Activated T-helper 2 cell treated with anti-CD3 and anti-CD28 coated beads, Interferon-gamma antibody, Interleukin-2, Interleukin-4, amounts not matched to agents 10 μg/mL and 5 μg/mL and 100 μg/mL, durations not matched to agents 14 hours and 24 hours and 36 hours (primary cell): ENCODE measurements at regions not wholly inside any gene's neighbourhood (a gene's known extent, or its start where the extent isn't known, plus 50 kb on each side); places are given as distances from the start of the nearest gene placed in this dataset.
"Not testable (repeated sequence)": the region's sequence is repeated elsewhere in the genome, so short reads cannot be mapped to it uniquely, and the experiment has no call there.

ENCODE experiments used
- DNase-seq: peaks from one replicate; pipeline ENCODE4 v3.0.0; 2021; ENCODE audit warnings: low spot score
- H3K27ac Mint-ChIP-seq: one replicate; pipeline ENCODE4 v1.8.0; 2021; ENCODE audit warnings: mixed read lengths
- H3K27me3 Mint-ChIP-seq: one replicate; pipeline ENCODE4 v1.8.0; 2021; ENCODE audit warnings: low read depth, mixed read lengths
- H3K36me3 Mint-ChIP-seq: one replicate; pipeline ENCODE4 v1.8.0; 2021; ENCODE audit warnings: low read depth, mixed read lengths
- H3K4me1 Mint-ChIP-seq: one replicate; pipeline ENCODE4 v1.8.0; 2021; ENCODE audit warnings: low read depth, mixed read lengths
- H3K4me3 Mint-ChIP-seq: one replicate; pipeline ENCODE4 v1.8.0; 2021; ENCODE audit warnings: low read depth, mild to moderate bottlenecking, moderate library complexity, mixed read lengths
- H3K9me3 Mint-ChIP-seq: one replicate; pipeline ENCODE4 v1.8.0; 2021; ENCODE audit warnings: mixed read lengths
- intact Hi-C: fragments of 100-400 bp; cut with micrococcal nuclease; formaldehyde crosslinking; loops from one replicate; pipeline ENCODE4 v1.15.1; 2023

DNA sequence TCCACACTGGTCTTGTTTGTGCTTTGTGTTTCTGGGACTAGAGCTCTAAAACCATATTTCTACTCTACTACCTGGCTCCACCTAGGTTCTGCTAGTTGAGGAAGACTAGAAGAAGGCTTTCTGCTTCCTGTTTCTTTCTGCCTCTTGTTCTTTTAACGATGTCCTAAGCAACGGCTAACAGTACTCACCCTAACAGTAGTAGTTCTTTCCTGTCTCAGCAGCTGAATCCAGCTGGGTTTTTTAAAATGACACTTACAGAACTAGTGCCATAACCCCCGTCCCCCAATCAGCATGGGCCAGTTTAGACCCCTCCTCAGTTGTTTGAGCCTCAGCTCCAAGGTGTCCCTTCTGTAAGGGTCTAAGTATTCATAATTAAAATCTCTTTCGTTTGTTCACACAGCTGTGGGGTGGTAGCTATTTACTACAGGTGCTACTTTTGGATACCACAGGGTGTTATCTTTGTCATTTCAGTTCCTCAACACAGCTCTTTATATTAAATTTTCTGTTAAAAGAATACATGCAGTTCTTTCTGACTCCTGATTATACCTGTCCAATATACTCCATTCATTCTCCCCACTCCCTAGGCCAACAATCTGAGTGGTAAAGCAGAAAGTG is 790.2 kb downstream of the DHX35 start:
- no peaks in the 10 kb centered on the region for H3K36me3 Mint-ChIP-seq
- intact Hi-C loops: no loop called here

DNA sequence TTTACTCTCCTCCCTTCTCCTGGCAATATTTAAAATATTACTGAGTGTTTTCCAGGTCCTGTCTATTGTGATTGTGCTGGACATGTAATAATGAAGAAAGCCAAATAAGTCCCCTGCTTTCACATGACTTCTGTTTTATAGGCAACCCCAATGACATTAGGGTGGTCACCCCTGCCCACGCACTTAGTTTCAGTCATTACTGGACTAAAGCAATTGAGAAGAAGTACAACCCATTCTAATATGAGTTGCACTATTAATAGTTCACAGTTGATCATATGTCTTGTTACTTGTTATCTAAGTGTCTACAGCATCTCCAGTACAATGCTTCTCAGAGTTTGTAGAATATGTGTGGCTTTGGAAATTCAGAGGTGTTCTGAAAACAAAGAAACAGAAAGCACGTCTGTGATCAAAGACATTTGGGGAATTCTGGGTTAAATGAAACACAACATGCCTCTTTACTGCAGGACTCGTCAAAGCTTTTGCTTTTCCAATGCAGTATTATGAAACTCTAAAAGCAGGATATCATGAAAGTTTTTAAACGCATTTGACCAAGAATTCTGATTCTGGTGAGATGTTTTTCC is 789.5 kb downstream of the DHX35 start:
- intact Hi-C loops: no loop called here

More for the DNA sequence above, 790.2 kb downstream of the DHX35 start:
- Mint-ChIP-seq H3K27me3 (no peaks in the 10 kb centered on the region), H3K4me1 (no peaks in the 10 kb centered on the region), H3K9me3 (peaks cover 36% of the 10 kb centered on the region), H3K27ac (no peak overlapping the region), H3K4me3 (no peak overlapping the region)
- DNase-seq: no peak

DNA sequence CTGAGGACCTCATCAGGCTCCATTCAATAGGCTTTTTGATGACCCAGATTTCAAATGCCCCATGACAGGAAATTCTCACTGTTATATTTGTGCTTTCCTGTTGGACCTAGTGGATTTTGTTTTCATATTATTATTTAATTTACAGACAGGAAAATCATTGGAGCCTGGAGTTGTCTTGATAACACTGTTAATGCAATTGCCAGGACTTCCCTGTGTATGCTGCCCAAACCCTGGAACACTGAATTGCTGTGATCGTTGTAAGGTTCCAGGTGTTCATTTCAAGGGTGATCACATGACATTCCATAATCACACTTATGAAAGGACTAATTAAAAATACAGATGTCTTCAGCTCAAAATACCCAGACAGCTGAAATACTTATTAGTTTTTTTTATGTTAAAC is 783.2 kb downstream of the DHX35 start:
- DNase-seq: no peak
- intact Hi-C loops: no loop called here

More for the DNA sequence above, 789.5 kb downstream of the DHX35 start:
- no peak for DNase-seq
- Mint-ChIP-seq H3K27me3 (no peaks in the 10 kb centered on the region), H3K4me1 (no peaks in the 10 kb centered on the region), H3K9me3 (peaks cover 36% of the 10 kb centered on the region), H3K36me3 (no peaks in the 10 kb centered on the region), H3K4me3 (no peak overlapping the region), H3K27ac (no peak overlapping the region)

DNA sequence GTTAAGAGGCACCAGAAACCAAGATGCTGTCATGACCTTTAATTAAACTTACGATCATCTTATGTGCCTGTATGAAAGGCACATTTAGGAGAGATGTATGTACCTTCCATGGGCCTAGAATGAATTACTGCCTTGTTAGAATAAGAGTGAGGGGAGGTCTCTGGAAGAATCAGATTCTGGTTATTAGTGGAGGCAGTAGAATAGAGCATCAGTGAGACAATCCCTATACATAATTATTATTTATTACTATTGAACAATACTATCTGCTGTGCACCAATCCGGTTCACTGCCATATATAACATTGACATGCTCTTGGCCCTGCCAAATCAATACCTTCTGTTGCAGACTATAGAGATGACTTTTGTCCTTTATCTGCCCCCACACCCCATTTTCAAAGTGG is 776.5 kb downstream of the DHX35 start:
- no peak for DNase-seq
- no peak overlapping the region for H3K27ac Mint-ChIP-seq
- no peaks in the 10 kb centered on the region for H3K4me1 Mint-ChIP-seq
- H3K27me3 Mint-ChIP-seq: no peaks in the 10 kb centered on the region
- no peaks in the 10 kb centered on the region for H3K9me3 Mint-ChIP-seq
- no peaks in the 10 kb centered on the region for H3K36me3 Mint-ChIP-seq
- H3K4me3 Mint-ChIP-seq: no peak overlapping the region
- intact Hi-C loops: no loop called here

More for the DNA sequence above, 783.2 kb downstream of the DHX35 start:
- H3K27ac Mint-ChIP-seq: no peak overlapping the region
- no peak overlapping the region for H3K4me3 Mint-ChIP-seq
- H3K27me3 Mint-ChIP-seq: no peaks in the 10 kb centered on the region
- no peaks in the 10 kb centered on the region for H3K4me1 Mint-ChIP-seq
- H3K9me3 Mint-ChIP-seq: peaks cover 20% of the 10 kb centered on the region
- H3K36me3 Mint-ChIP-seq: no peaks in the 10 kb centered on the region

DNA sequence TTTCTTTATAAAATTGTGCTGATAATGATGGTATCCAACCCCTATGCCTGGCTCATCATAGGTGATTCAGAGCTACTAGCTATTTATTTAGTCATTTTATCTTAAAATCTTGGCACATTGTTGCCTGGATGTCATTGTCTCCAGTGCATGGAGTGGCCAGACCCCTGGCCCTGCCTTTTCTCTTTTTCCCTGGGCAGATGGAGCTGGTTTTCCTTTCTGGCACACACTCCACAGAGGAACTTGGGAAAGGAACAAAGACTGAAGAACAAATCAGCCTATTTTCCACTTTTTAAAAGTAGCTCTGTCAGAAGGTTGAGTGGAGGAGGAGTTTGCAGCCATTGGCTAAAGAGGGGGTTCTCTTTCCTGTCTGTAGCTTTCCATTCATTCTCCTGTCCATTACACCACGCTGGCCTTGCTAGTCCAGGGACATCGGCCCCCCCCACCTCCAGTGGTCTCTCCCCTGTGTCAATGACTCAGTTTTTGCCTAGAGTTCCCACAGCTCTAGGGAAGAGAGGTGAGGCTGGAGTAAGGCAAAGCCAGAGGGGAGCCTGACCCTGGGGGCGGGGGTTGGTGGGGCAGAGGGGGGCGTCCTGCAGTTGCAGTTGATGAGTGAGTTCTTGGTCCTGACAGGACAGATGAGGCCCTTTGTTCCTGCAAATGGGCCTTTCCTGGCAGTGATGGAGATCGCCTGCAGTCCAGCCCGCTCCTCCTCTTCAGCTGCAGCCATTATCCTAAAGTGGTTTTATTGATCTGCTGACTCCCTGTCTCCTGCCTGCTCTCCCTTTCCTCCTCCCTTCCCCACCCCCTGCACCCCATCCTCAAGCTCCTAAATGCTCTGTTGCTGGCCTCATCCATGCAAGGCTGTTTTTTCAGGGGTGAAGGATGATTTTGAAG is 774.5 kb downstream of the DHX35 start:
- Mint-ChIP-seq H3K9me3 (no peaks in the 10 kb centered on the region), H3K4me1 (no peaks in the 10 kb centered on the region), H3K27ac (no peak overlapping the region), H3K36me3 (no peaks in the 10 kb centered on the region), H3K27me3 (no peaks in the 10 kb centered on the region), H3K4me3 (no peak overlapping the region)
- DNase-seq: no peak
- intact Hi-C loops: no loop called here

DNA sequence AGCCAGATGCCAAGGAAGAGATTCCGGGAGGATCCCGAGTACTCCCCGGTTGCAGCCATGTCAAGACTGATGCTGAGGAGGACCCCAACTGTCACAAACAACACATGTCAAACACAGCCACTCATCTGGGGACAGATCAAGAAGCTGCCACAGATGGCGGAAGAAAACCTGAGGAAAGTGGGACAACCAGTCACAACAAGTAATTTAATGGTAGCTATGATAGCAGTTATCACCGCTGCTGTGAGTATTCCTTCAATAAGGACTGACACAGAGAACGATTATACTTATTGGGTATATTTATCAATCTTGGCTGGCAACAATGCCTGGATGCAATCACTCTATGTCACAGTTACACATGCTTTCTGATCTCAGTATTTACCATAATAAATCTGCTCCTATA is 763.4 kb downstream of the DHX35 start:
- H3K27ac Mint-ChIP-seq, H3K4me3 Mint-ChIP-seq, DNase-seq, intact Hi-C loops, H3K27me3 Mint-ChIP-seq, H3K4me1 Mint-ChIP-seq, H3K36me3 Mint-ChIP-seq: not testable (repeated sequence)
- peaks cover 54% of the 10 kb centered on the region for H3K9me3 Mint-ChIP-seq

DNA sequence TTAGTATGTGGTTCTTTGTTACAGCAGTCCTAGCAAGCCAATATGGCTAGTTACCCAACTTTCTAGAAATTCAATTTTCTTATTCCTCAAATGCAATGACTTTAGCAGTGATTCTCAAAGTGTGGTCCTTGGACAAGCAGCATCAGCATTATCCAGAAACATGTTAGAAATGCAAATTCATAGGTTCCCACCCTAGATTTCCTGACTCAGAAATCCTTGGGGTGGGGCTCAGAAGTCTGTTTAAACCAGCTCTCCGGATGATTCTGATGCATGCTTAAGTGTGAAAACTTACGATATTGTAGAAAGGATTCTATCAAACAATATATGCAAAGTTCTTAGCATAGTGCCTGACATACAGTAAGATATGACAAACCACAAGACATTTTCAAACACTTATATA is 757.1 kb downstream of the DHX35 start:
- H3K9me3 Mint-ChIP-seq: peaks cover 20% of the 10 kb centered on the region
- H3K4me1 Mint-ChIP-seq: no peaks in the 10 kb centered on the region
- no peak overlapping the region for H3K27ac Mint-ChIP-seq
- H3K36me3 Mint-ChIP-seq: no peaks in the 10 kb centered on the region
- no peak for DNase-seq
- intact Hi-C loops: no loop called here
- H3K27me3 Mint-ChIP-seq: no peaks in the 10 kb centered on the region
- no peak overlapping the region for H3K4me3 Mint-ChIP-seq

DNA sequence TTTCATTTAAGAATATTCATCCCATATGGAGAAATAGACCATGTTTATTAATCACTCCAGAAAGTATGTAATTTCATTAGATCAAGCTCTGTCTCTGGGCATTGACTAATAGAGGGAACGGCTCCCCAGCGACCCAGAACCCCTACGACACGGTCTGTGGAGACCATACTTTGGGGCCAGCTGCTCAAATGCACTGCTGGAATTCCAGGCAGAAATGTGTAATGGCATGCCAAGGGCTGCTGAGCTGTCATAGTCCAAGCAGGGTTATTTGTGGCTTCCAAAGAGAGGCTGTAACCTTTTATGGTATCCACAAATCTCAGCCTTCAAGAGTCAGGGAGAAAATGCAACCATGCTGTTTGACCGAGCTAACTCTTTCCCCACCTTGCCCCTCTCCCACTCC is 755.8 kb downstream of the DHX35 start:
- Mint-ChIP-seq H3K27me3 (no peaks in the 10 kb centered on the region), H3K4me3 (no peak overlapping the region), H3K27ac (no peak overlapping the region), H3K9me3 (peaks cover 24% of the 10 kb centered on the region), H3K36me3 (no peaks in the 10 kb centered on the region), H3K4me1 (no peaks in the 10 kb centered on the region)
- intact Hi-C loops: no loop called here
- DNase-seq: no peak

DNA sequence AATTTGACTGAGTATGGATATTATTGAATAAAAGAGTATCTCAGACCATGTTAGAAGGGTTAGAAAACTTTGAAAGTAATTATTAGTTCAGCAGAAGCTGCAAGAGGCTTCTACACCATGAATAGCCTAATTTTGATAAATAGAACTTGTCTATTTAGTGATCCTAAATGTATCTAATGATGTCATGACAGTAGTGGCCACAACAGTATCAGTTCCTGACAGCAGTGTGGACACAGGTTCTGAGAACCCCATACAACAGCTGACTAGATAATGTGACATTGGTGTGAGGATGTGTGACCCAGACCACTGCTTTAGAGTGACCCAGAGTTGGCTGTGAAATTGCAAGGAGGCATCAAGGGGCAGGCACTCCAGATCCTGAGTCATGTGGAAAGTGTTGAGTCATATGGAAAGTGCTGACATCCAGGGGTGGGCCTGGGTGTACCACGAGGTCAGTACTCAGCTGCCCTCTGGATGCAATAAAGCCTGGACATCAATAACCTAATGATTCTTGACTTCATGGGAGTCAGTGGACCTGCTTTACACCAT is 754.7 kb downstream of the DHX35 start:
- Mint-ChIP-seq H3K4me1 (no peaks in the 10 kb centered on the region), H3K36me3 (no peaks in the 10 kb centered on the region), H3K9me3 (peaks cover 21% of the 10 kb centered on the region), H3K4me3 (no peak overlapping the region), H3K27me3 (no peaks in the 10 kb centered on the region), H3K27ac (no peak overlapping the region)
- intact Hi-C loops: no loop called here
- no peak for DNase-seq

DNA sequence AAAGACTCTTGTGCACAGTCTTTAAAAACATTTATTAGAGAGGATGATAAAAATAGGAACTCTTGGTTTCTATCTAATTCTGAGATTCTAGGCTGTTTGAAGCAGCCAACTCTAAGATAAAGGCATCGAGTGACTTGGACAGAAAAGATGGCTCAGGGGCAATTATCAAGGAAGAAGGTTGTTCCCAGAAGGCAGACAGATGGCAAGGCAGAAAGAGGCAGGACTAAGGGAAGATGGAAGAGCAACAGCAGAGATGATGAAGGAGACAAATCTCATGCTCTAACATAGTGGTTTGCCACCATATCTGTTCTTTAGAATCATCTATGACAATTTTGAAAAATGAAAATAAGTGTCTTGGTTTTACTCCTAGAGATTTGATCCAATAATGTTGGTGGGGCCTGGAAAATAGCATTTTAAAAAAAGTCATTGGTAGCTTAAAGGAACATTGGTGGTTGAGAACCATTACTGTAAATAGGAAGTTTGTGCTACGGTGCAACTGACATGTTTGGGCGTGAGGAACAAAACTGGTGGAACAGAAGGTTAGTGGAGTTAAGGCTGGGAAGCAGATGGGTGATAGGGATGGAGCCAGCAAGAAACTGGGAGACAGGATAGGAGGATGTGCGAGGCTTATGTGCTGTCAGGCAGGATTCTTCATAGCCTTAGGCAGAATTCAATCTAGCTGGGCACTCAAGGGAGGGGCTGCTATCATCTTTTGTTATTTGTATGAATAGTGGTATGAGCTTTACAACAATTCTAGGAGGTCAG is 751.1 kb downstream of the DHX35 start:
- DNase-seq: no peak
- intact Hi-C loops: no loop called here
- Mint-ChIP-seq H3K4me1 (no peaks in the 10 kb centered on the region), H3K4me3 (no peak overlapping the region), H3K9me3 (peaks cover 13% of the 10 kb centered on the region), H3K36me3 (no peaks in the 10 kb centered on the region), H3K27ac (no peak overlapping the region), H3K27me3 (no peaks in the 10 kb centered on the region)

DNA sequence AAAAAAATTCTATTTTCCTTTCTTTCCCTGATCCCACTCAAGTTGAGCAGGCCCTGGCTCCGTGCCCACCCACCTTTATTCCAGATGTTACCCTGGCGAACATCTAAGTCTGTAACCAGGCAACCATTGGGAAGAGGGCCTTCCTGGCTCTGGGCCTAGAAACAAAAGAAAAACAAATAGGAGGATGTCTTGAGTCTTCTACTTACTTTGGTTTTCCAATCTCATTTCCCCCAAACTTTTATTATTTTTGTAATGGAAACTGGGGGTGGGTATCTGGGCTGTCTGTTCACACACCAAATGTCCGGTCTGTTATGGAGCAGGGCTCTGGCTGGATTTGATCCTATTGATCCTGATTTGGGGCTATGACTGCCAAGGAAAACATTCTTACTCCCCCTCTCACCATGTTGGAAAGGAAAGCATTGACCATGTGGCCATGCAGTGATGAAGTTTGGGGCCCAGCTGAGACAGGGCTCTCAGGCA is 744.1 kb downstream of the DHX35 start:
- Mint-ChIP-seq H3K4me1 (no peaks in the 10 kb centered on the region), H3K27me3 (no peaks in the 10 kb centered on the region), H3K9me3 (peaks cover 3% of the 10 kb centered on the region), H3K4me3 (no peak overlapping the region), H3K36me3 (no peaks in the 10 kb centered on the region), H3K27ac (no peak overlapping the region)
- intact Hi-C loops: no loop called here
- no peak for DNase-seq

DNA sequence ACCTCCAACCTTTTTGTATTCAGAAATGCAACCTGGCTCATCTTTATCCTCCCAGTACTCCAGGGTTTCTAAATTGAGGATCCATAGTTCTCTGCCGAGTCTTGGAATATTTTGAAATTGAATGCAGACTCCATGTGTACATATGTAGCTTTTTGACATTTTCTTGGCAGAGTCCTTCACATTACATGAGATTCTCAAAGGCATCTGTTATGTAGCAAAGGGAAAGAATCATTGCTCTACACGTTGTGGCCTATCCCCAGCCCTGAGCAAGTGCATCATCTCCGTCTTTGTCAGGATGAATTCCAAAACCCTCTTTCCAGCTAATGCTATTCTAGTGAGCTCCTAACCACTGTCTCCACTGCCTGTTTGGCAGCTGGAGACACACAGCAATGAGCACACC is 742.9 kb downstream of the DHX35 start:
- H3K9me3 Mint-ChIP-seq: peaks cover 3% of the 10 kb centered on the region
- no peak overlapping the region for H3K4me3 Mint-ChIP-seq
- no peak for DNase-seq
- intact Hi-C loops: no loop called here
- H3K27me3 Mint-ChIP-seq: no peaks in the 10 kb centered on the region
- no peak overlapping the region for H3K27ac Mint-ChIP-seq
- no peaks in the 10 kb centered on the region for H3K36me3 Mint-ChIP-seq
- H3K4me1 Mint-ChIP-seq: peaks cover 3% of the 10 kb centered on the region
